ENCODE measurements at regions not wholly inside any gene's neighbourhood (a gene's known extent, or its start where the extent isn't known, plus 50 kb on each side); places are given as distances from the start of the nearest gene placed in this dataset.

GRCh38 chr14:50049703-50050570 is 66.4 kb downstream of the VCPKMT start:
- Histone ChIP-seq H3K36me3 (ENCODE audit: insufficient read depth, low read length) (no peaks in the 10 kb centered on the region), H3K27ac (ENCODE audit: low read depth, low read length) (no peak overlapping the region), H3K4me2 (ENCODE audit: low read length) (no peak overlapping the region), H3K9me3 (ENCODE audit: insufficient read depth, low read depth, low read length) (no peaks in the 10 kb centered on the region), H3K4me3 (ENCODE audit: insufficient read depth, low read depth, low read length) (no peak overlapping the region), H2AFZ (ENCODE audit: low read depth, low read length) (no peak overlapping the region), H3K27me3 (ENCODE audit: insufficient read depth, low read length) (no peaks in the 10 kb centered on the region), H3K4me1 (ENCODE audit: insufficient read depth, low read length) (peaks cover 7% of the 10 kb centered on the region), H4K20me1 (ENCODE audit: insufficient read depth, low read length) (no peaks in the 10 kb centered on the region), H3K79me2 (ENCODE audit: insufficient read depth, low read length) (no peaks in the 10 kb centered on the region), H3K9ac (ENCODE audit: low read length) (no peak overlapping the region)
- Mint-ChIP-seq H3K4me1 (ENCODE audit: low read depth, unreplicated experiment) (peaks cover 8% of the 10 kb centered on the region), H3K27me3 (ENCODE audit: low read depth, unreplicated experiment) (peaks cover 7% of the 10 kb centered on the region), H3K27ac (ENCODE audit: unreplicated experiment) (no peak overlapping the region), H3K4me3 (ENCODE audit: unreplicated experiment) (no peak overlapping the region), H3K9me3 (ENCODE audit: unreplicated experiment) (peaks cover 4% of the 10 kb centered on the region), H3K36me3 (ENCODE audit: low read depth, unreplicated experiment) (peaks cover 2% of the 10 kb centered on the region)
- no peak for DNase-seq (ENCODE audit: low read depth)
- TF ChIP-seq CTCF (IDR thresholded peaks at IDR 0.05; ENCODE audit: insufficient read depth, low read depth, low read length) (no peak), EZH2 (IDR thresholded peaks at IDR 0.05; ENCODE audit: insufficient read depth, low read length) (no peak)
- FAIRE-seq, result no peak

GRCh38 chr14:50051106-50051505 is 65.3 kb downstream of the VCPKMT start:
- TF ChIP-seq EZH2 (IDR thresholded peaks at IDR 0.05; ENCODE audit: insufficient read depth, low read length) (no peak), CTCF (IDR thresholded peaks at IDR 0.05; ENCODE audit: insufficient read depth, low read depth, low read length) (no peak)
- Histone ChIP-seq H3K79me2 (ENCODE audit: insufficient read depth, low read length) (no peaks in the 10 kb centered on the region), H3K27ac (ENCODE audit: low read depth, low read length) (no peak overlapping the region), H3K4me3 (ENCODE audit: insufficient read depth, low read depth, low read length) (no peak overlapping the region), H3K4me2 (ENCODE audit: low read length) (no peak overlapping the region), H3K9ac (ENCODE audit: low read length) (no peak overlapping the region), H2AFZ (ENCODE audit: low read depth, low read length) (no peak overlapping the region), H3K9me3 (ENCODE audit: insufficient read depth, low read depth, low read length) (no peaks in the 10 kb centered on the region), H3K36me3 (ENCODE audit: insufficient read depth, low read length) (no peaks in the 10 kb centered on the region), H3K27me3 (ENCODE audit: insufficient read depth, low read length) (no peaks in the 10 kb centered on the region), H4K20me1 (ENCODE audit: insufficient read depth, low read length) (no peaks in the 10 kb centered on the region), H3K4me1 (ENCODE audit: insufficient read depth, low read length) (no peaks in the 10 kb centered on the region)
- FAIRE-seq (no peak), DNase-seq (ENCODE audit: low read depth) (no peak)
- no peak overlapping the region for H3K27ac Mint-ChIP-seq (ENCODE audit: unreplicated experiment)
- H3K9me3 Mint-ChIP-seq (ENCODE audit: unreplicated experiment), result no peaks in the 10 kb centered on the region
- H3K4me3 Mint-ChIP-seq (ENCODE audit: unreplicated experiment), result no peak overlapping the region
- H3K36me3 Mint-ChIP-seq (ENCODE audit: low read depth, unreplicated experiment), result peaks cover 2% of the 10 kb centered on the region
- H3K4me1 Mint-ChIP-seq (ENCODE audit: low read depth, unreplicated experiment), result peaks cover 10% of the 10 kb centered on the region
- H3K27me3 Mint-ChIP-seq (ENCODE audit: low read depth, unreplicated experiment), result peaks cover 7% of the 10 kb centered on the region

DNA sequence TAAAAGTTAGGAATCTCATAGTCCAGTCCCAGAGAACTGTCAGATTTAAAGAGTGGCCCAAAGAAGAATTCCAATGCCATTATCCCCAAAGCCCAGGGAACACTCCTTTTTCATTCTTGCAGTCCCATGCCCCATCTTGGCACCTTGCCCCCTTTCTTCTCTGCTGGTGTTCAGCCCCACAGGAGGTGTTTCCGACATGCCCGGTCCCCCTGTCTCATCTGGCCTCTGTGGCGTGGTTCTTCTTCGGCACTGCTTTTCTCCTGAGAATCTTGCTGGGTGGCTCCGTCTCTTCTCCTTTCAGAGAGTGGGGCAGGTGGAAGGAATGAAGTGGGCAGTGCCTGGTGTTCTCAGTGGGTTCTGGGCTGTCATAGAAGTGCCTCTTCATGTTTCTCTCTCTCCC is 64.7 kb downstream of the VCPKMT start:
- H3K36me3 Mint-ChIP-seq (ENCODE audit: low read depth, unreplicated experiment), result peaks cover 2% of the 10 kb centered on the region
- no peak overlapping the region for H3K4me3 Mint-ChIP-seq (ENCODE audit: unreplicated experiment)
- Histone ChIP-seq H3K36me3 (ENCODE audit: insufficient read depth, low read length) (no peaks in the 10 kb centered on the region), H3K9ac (ENCODE audit: low read length) (no peak overlapping the region), H2AFZ (ENCODE audit: low read depth, low read length) (no peak overlapping the region), H4K20me1 (ENCODE audit: insufficient read depth, low read length) (no peaks in the 10 kb centered on the region), H3K27me3 (ENCODE audit: insufficient read depth, low read length) (no peaks in the 10 kb centered on the region), H3K27ac (ENCODE audit: low read depth, low read length) (no peak overlapping the region), H3K79me2 (ENCODE audit: insufficient read depth, low read length) (no peaks in the 10 kb centered on the region), H3K4me2 (ENCODE audit: low read length) (no peak overlapping the region), H3K4me1 (ENCODE audit: insufficient read depth, low read length) (no peaks in the 10 kb centered on the region), H3K4me3 (ENCODE audit: insufficient read depth, low read depth, low read length) (no peak overlapping the region), H3K9me3 (ENCODE audit: insufficient read depth, low read depth, low read length) (no peaks in the 10 kb centered on the region)
- FAIRE-seq (no peak), DNase-seq (ENCODE audit: low read depth) (no peak)
- TF ChIP-seq CTCF (IDR thresholded peaks at IDR 0.05; ENCODE audit: insufficient read depth, low read depth, low read length), result no peak
- TF ChIP-seq EZH2 (IDR thresholded peaks at IDR 0.05; ENCODE audit: insufficient read depth, low read length), result no peak
- H3K9me3 Mint-ChIP-seq (ENCODE audit: unreplicated experiment), result no peaks in the 10 kb centered on the region
- H3K27ac Mint-ChIP-seq (ENCODE audit: unreplicated experiment), result no peak overlapping the region
- peaks cover 7% of the 10 kb centered on the region for H3K27me3 Mint-ChIP-seq (ENCODE audit: low read depth, unreplicated experiment)
- H3K4me1 Mint-ChIP-seq (ENCODE audit: low read depth, unreplicated experiment), result peaks cover 13% of the 10 kb centered on the region

Data from astrocyte (in vitro differentiated cells and primary cell).